HG03025 (cell line): ENCODE measurements at regions not wholly inside any gene's neighbourhood (a gene's known extent, or its start where the extent isn't known, plus 50 kb on each side); places are given as distances from the start of the nearest gene placed in this dataset.
"Not testable (repeated sequence)": the region's sequence is repeated elsewhere in the genome, so short reads cannot be mapped to it uniquely, and the experiment has no call there.

Source experiments
- ATAC-seq: cut with Tn5 transposase; IDR thresholded peaks from one replicate; pipeline ENCODE4 v1.9.1; 2021; ENCODE audit warnings: mild to moderate bottlenecking, moderate library complexity; ENCODE audit not compliant: unreplicated experiment, low FRiP score

- ATAC-seq = no peak
These were observed 499.4 kb downstream of the SPATA31D1 start for GRCh38 chr9:82487935-82488312.

- no peak for ATAC-seq
These were observed 500.0 kb downstream of the SPATA31D1 start for GRCh38 chr9:82488313-82489200.

- ATAC-seq = no peak
These were observed 500.7 kb downstream of the SPATA31D1 start for GRCh38 chr9:82489201-82489821.

- ATAC-seq = no peak
These were observed 501.5 kb downstream of the SPATA31D1 start for GRCh38 chr9:82490019-82490499.

GRCh38 chr9:82490821-82491220 is 502.2 kb downstream of the SPATA31D1 start:
- ATAC-seq = not testable (repeated sequence)

- ATAC-seq = no peak
These were observed 503.0 kb downstream of the SPATA31D1 start for GRCh38 chr9:82491604-82492003.

DNA sequence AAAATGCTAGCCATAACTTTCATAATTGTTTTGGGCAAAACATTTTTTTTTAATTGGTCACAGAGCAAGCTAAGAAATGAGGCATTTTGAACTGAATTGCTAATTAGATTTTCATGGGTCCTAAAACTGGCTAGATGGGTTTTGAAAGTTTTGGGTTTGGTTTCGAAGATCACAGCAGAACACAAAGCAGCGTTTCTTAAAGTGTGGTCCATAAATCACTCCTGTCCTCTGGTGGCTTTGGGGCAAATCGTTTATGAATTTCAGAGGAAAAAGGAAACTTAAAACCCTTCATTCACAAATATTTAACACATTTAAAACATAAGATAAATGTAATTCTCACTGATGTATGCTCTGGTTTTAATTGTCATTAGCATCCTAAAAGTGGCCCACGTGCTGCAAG is 503.7 kb downstream of the SPATA31D1 start:
- ATAC-seq = no peak

GRCh38 chr9:82495884-82496777 is 507.6 kb downstream of the SPATA31D1 start:
- ATAC-seq = no peak

DNA sequence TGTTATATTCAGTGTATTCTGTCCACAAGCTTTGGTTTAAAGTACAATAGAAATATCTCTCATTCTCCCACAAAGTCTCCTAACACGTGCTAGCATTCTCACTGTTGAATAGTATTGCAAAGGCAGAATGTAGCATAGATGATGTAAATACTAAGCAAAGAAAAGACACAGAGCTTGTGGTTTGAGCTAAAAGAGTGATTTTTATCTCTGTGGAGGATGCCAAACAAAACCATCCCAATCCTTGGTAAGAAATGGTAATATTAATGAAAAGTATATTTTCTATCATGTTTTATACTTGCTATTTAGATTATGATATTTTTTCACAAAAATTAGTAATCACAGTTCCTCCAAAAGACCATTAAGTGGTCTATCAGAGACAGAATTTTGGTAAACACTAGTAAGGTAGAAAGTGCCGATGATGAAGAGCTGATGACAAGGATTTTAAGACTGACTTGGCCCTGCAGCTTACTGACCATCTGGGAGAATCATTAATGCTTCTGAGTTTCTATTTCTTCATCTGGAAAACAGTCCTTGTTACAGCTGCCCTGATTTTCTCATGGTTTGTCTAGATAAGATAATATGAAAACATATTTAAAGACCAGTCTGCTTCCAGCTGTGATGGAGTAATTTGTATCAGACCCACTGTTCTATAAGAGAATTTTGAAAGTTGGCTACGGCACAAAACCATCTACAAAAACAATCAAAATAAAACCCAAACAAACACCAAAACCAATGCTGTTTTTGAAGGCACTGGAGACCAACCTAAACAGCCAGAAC is 510.2 kb downstream of the SPATA31D1 start:
- no peak for ATAC-seq

GRCh38 chr9:82499337-82499736 is 510.8 kb downstream of the SPATA31D1 start:
- ATAC-seq = no peak

DNA sequence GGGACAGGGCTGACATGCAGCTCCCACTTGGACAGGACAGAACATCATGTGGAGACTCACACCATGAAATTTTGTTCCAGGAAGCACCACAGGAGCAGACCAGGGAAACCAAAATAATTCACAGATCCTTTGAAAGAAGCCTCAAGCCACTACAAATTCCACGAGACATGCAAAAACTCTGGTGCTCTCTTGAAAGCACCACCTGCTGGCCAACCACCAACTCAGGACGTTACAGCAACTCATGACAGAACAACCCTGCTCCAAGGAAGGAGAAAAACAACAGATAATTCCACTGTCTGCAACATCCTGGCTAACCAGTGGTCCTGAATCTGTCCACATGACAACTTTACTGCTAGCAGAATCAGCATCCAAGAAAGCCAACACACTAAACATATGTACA is 516.0 kb downstream of the SPATA31D1 start:
- no peak for ATAC-seq

DNA sequence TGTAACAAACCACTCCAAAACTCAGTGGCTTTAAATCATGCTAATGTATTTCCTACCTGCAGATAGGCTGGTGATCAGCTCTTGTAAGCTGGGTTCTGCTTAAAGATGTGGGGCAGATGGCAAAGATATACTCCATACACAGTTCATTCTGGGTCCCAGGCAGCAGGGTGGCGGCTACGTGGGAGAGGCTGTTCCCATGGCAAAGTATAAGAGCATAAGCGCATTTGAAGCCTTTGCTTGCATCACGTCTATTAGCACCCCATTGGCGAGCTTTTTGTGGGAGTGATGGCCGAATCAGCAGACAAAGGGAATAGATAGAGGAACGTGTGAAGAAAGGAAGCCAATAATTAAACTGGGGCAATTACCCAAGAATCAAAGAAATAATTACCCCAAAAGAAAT is 523.1 kb downstream of the SPATA31D1 start:
- no peak for ATAC-seq

GRCh38 chr9:82512728-82513127 is 524.2 kb downstream of the SPATA31D1 start:
- no peak for ATAC-seq

DNA sequence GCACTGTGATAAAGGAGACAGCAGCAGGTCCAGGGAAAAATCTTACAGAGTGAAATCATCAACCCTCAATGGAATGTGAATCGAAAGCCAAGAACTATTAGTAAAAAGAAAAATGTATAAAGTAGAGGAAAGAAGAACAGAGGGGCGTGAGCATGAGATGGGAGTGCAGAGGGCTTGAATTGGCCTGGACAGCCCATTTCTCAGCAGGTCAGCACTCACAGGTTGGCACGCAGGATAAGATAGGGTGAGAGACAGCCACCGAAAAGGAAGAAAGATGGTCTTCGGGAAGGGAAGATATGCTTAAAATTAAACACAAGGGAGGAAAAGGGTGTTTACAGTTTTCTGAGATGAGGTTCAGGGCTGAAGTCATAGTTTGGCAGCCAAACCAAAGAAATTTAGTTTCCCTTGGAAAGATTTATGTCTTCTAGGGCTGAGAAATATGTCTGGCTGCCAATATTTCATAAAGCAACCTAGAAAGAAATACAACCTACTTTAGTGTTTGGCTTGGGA is 524.7 kb downstream of the SPATA31D1 start:
- no peak for ATAC-seq

GRCh38 chr9:82513976-82514735 is 525.6 kb downstream of the SPATA31D1 start:
- no peak for ATAC-seq

DNA sequence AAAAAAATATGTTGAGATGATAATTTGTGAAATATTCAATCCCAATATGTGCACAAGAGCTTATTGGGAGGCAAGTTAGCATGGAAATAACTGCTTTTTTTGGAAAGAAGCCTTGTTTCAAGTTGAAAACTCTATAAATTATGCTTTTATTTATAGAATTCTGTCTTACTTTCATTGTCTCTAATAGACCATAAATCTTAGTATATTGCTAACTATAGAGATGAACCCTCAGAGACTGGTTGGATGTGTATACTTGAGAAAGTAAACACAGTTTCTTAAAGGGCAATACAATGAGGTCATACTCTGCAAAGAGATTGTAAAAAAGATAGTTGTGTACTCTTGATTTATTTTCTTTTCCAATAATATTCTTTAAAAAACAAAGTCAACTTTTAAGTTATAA is 530.3 kb downstream of the SPATA31D1 start:
- ATAC-seq = no peak

DNA sequence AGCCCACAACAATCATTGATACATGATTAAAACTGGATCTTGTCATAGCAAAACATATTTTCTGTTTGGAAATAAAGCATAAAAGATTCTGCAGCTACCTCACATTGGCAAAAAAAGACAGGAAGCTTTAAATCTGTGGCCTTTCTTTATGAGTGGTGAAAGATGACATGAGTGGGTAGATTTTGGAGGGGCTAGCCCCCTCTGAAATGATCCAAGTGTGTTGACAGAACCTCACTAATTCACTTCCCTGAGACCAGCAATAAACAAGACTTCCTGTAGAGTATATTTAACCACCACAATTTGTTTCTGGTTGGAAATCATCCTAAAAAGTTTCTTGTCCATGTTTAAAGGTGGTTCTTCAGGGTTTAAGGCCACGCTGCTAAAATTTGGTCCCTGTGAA is 530.8 kb downstream of the SPATA31D1 start:
- no peak for ATAC-seq

DNA sequence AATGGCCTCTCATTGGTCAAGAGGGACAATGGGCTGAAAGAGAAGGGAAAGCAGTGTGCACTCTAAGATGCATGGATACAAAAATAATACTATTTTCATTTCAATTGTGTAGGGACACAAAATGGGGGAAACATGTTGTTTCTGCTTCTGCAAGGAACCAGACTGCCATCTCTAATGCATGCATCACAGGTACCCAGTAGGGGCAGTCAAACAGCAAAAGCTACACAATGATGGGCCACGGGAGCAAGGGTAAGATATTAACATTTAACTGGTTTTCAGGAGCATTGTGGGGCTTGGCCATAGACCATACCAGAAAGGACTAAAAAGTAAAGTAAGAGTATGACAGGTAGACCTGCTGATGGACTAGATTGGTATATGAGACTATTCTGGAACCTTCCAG is 535.8 kb downstream of the SPATA31D1 start:
- no peak for ATAC-seq

DNA sequence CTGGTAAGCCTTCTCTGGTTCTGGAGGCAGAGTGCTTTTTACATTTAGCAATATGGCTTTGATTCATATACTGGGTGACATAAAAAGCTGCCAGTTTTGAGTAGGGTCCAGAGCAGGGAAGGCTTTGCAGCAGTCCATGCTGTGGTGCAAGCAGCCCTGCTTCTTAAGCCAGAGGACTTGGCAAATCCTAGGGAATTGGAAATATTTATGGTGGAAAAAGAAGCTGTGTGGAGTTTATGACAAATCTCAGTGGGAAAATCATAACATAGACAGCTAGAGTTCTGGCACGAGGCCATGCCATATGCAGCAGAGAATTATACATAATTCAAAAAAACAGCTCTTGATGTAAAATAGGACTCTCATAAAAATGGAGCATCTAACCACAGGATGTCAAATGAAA is 536.4 kb downstream of the RASEF start:
- no peak for ATAC-seq
